ENCODE measurements at regions not wholly inside any gene's neighbourhood (a gene's known extent, or its start where the extent isn't known, plus 50 kb on each side); places are given as distances from the start of the nearest gene placed in this dataset.

GRCh38 chr7:45413419-45413818 lies 160.7 kb upstream of the ADCY1 start:
- TF ChIP-seq FOXP2 (optimal IDR thresholded peaks at IDR 0.05; ENCODE audit: borderline replicate concordance, extremely low read depth, extremely low read length, insufficient read depth): no peak
- no peak for TF ChIP-seq POLR2AphosphoS5 (IDR thresholded peaks at IDR 0.05; ENCODE audit: low read depth, low read length)
- no peak for TF ChIP-seq TAF1 (IDR thresholded peaks at IDR 0.05; ENCODE audit: borderline replicate concordance, insufficient read depth, low read length)
- no peak for TF ChIP-seq SIN3A (IDR thresholded peaks at IDR 0.05; ENCODE audit: borderline replicate concordance, insufficient read depth, low read length)
- TF ChIP-seq, protein P1, sequence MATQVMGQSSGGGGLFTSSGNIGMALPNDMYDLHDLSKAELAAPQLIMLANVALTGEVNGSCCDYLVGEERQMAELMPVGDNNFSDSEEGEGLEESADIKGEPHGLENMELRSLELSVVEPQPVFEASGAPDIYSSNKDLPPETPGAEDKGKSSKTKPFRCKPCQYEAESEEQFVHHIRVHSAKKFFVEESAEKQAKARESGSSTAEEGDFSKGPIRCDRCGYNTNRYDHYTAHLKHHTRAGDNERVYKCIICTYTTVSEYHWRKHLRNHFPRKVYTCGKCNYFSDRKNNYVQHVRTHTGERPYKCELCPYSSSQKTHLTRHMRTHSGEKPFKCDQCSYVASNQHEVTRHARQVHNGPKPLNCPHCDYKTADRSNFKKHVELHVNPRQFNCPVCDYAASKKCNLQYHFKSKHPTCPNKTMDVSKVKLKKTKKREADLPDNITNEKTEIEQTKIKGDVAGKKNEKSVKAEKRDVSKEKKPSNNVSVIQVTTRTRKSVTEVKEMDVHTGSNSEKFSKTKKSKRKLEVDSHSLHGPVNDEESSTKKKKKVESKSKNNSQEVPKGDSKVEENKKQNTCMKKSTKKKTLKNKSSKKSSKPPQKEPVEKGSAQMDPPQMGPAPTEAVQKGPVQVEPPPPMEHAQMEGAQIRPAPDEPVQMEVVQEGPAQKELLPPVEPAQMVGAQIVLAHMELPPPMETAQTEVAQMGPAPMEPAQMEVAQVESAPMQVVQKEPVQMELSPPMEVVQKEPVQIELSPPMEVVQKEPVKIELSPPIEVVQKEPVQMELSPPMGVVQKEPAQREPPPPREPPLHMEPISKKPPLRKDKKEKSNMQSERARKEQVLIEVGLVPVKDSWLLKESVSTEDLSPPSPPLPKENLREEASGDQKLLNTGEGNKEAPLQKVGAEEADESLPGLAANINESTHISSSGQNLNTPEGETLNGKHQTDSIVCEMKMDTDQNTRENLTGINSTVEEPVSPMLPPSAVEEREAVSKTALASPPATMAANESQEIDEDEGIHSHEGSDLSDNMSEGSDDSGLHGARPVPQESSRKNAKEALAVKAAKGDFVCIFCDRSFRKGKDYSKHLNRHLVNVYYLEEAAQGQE (IDR thresholded peaks at IDR 0.05; ENCODE audit: insufficient read depth in 1 of 2, low read depth in 2 of 2, low read length in 2 of 2): no peak

- TF ChIP-seq, protein P1 (IDR thresholded peaks at IDR 0.05; ENCODE audit: insufficient read depth in 1 of 2, low read depth in 2 of 2, low read length in 2 of 2): no peak
- TF ChIP-seq TAF1 (IDR thresholded peaks at IDR 0.05; ENCODE audit: borderline replicate concordance, insufficient read depth, low read length) (no peak), FOXP2 (optimal IDR thresholded peaks at IDR 0.05; ENCODE audit: borderline replicate concordance, extremely low read depth, extremely low read length, insufficient read depth) (no peak), POLR2AphosphoS5 (IDR thresholded peaks at IDR 0.05; ENCODE audit: low read depth, low read length) (no peak)
Measured at GRCh38 chr7:45414226-45414625, 159.9 kb upstream of the ADCY1 start.

GRCh38 chr7:45415265-45415664 lies 158.9 kb upstream of the ADCY1 start:
- no peak for TF ChIP-seq FOXP2 (optimal IDR thresholded peaks at IDR 0.05; ENCODE audit: borderline replicate concordance, extremely low read depth, extremely low read length, insufficient read depth)
- TF ChIP-seq, protein P1 (IDR thresholded peaks at IDR 0.05; ENCODE audit: insufficient read depth in 1 of 2, low read depth in 2 of 2, low read length in 2 of 2): no peak
- TF ChIP-seq POLR2AphosphoS5 (IDR thresholded peaks at IDR 0.05; ENCODE audit: low read depth, low read length): no peak
- TF ChIP-seq TAF1 (IDR thresholded peaks at IDR 0.05; ENCODE audit: borderline replicate concordance, insufficient read depth, low read length): no peak
- no peak for TF ChIP-seq SIN3A (IDR thresholded peaks at IDR 0.05; ENCODE audit: borderline replicate concordance, insufficient read depth, low read length)

GRCh38 chr7:45416846-45417245 lies 157.3 kb upstream of the ADCY1 start:
- TF ChIP-seq FOXP2 (optimal IDR thresholded peaks at IDR 0.05; ENCODE audit: borderline replicate concordance, extremely low read depth, extremely low read length, insufficient read depth): no peak
- TF ChIP-seq TAF1 (IDR thresholded peaks at IDR 0.05; ENCODE audit: borderline replicate concordance, insufficient read depth, low read length): no peak
- TF ChIP-seq, protein P1 (IDR thresholded peaks at IDR 0.05; ENCODE audit: insufficient read depth in 1 of 2, low read depth in 2 of 2, low read length in 2 of 2): no peak

DNA sequence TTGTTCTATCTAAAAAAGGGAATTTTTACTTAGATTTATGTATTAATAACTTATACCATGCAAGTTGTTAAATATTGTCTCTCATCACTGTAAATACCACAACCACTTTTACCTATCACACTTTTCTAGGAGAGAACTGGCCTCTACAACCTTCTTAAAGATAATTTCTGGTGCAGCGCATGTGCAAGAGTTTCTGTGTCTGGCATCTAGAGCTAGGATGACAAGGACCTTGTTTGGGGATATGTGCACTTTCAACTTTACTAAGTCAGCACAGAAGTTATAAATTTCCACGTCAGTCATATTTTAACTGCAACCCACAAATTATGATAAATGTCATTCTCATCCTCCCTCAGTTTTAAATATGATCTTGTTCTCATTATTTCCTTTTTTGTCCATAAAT lies 156.9 kb upstream of the ADCY1 start:
- TF ChIP-seq POLR2AphosphoS5 (IDR thresholded peaks at IDR 0.05; ENCODE audit: low read depth, low read length) (no peak), TAF1 (IDR thresholded peaks at IDR 0.05; ENCODE audit: borderline replicate concordance, insufficient read depth, low read length) (no peak), SIN3A (IDR thresholded peaks at IDR 0.05; ENCODE audit: borderline replicate concordance, insufficient read depth, low read length) (no peak), FOXP2 (optimal IDR thresholded peaks at IDR 0.05; ENCODE audit: borderline replicate concordance, extremely low read depth, extremely low read length, insufficient read depth) (no peak)
- TF ChIP-seq, protein P1 (IDR thresholded peaks at IDR 0.05; ENCODE audit: insufficient read depth in 1 of 2, low read depth in 2 of 2, low read length in 2 of 2): no peak
